Caco-2 (cell line): ENCODE measurements at regions not wholly inside any gene's neighbourhood (a gene's known extent, or its start where the extent isn't known, plus 50 kb on each side); places are given as distances from the start of the nearest gene placed in this dataset.

ENCODE experiments used
- BruUV-seq: library from RNA; stranded (reverse); fragments of 400-500 nt; replicated peaks from 2 replicates; lab custom pipeline; 2021; lab: Mats Ljungman, UMichigan
- CTCF ChIA-PET: fragments of 300-600 bp; sonication (Branson Sonifier 250); formaldehyde crosslinking; loops from one replicate; lab custom pipeline; 2022; ENCODE audit warnings: antibody characterized with exemption; lab: Charles Lee
- POLR2A ChIA-PET: fragments of 300-600 bp; sonication (Branson Sonifier 250); formaldehyde crosslinking; loops from one replicate; lab custom pipeline; 2022; ENCODE audit warnings: antibody characterized with exemption; lab: Charles Lee
- DNase-seq, 2 experiments: peaks; one replicate each; pipeline versions ENCODE4 v3.0.0 to v3.0.0-alpha.2; 2020 to 2022
- H3K27me3 ChIP-seq: replicated peaks from 2 replicates; pipeline ENCODE4 v1.6.0; 2011; ENCODE audit warnings: low read length; ENCODE audit not compliant: control insufficient read depth, insufficient read depth
- H3K36me3 ChIP-seq: 2 replicates; pipeline ENCODE4 v1.5.1; 2011; ENCODE audit warnings: low read length; ENCODE audit not compliant: control insufficient read depth, insufficient read depth
- H3K4me1 ChIP-seq: fragments of 250-450 bp; sonication (Bioruptor Pico); 2 replicates; pipeline ENCODE4 v1.5.1; 2020; ENCODE audit warnings: mild to moderate bottlenecking
- H3K4me3 ChIP-seq: 2 replicates; pipeline ENCODE4 v1.5.1; 2011; ENCODE audit warnings: low read depth, mild to moderate bottlenecking, control low read depth, low read length
- H3K9me3 ChIP-seq: fragments of 250-450 bp; sonication (Bioruptor Pico); 2 replicates; pipeline ENCODE4 v1.5.1; 2020; ENCODE audit warnings: mild to moderate bottlenecking, moderate library complexity
- H3K27ac Mint-ChIP-seq: one replicate; pipeline ENCODE4 v1.8.0; 2022; ENCODE audit warnings: mixed read lengths; ENCODE audit not compliant: unreplicated experiment
- H3K27me3 Mint-ChIP-seq: one replicate; pipeline ENCODE4 v1.8.0; 2022; ENCODE audit warnings: mixed read lengths; ENCODE audit not compliant: insufficient read depth, unreplicated experiment
- H3K36me3 Mint-ChIP-seq: one replicate; pipeline ENCODE4 v1.8.0; 2022; ENCODE audit warnings: mild to moderate bottlenecking, mixed read lengths; ENCODE audit not compliant: insufficient read depth, unreplicated experiment
- H3K4me1 Mint-ChIP-seq: one replicate; pipeline ENCODE4 v1.8.0; 2022; ENCODE audit warnings: low read depth, mixed read lengths; ENCODE audit not compliant: unreplicated experiment
- H3K4me3 Mint-ChIP-seq: one replicate; pipeline ENCODE4 v1.8.0; 2022; ENCODE audit warnings: mild to moderate bottlenecking, moderate library complexity, mixed read lengths; ENCODE audit not compliant: unreplicated experiment
- H3K9me3 Mint-ChIP-seq: one replicate; pipeline ENCODE4 v1.8.0; 2022; ENCODE audit warnings: mixed read lengths; ENCODE audit not compliant: unreplicated experiment
- CTCF ChIP-seq, 2 experiments: fragments of 200-600 bp in 1 of 2; IDR thresholded peaks; 1 replicate in 1 of 2; 2 replicates in 1 of 2; pipeline versions ENCODE4 v1.5.1 to v1.8.0; 2011 to 2022; ENCODE audit warnings: antibody characterized with exemption in 1 of 2, control low read depth in 1 of 2, inconsistent platforms in 1 of 2, low read depth in 1 of 2, low read length in 1 of 2, mild to moderate bottlenecking in 1 of 2, moderate library complexity in 1 of 2; ENCODE audit not compliant: insufficient read depth in 1 of 2, severe bottlenecking in 1 of 2, unreplicated experiment in 1 of 2
- intact Hi-C: fragments of 100-400 bp; cut with micrococcal nuclease; formaldehyde crosslinking; loops from one replicate; pipeline ENCODE4 v1.10.0; 2022; ENCODE audit not compliant: unreplicated experiment

GRCh38 chr2:13115643-13116042, 398.9 kb downstream of the TRIB2 start:
- Histone ChIP-seq H3K9me3 (no peaks in the 10 kb centered on the region), H3K4me3 (no peak overlapping the region), H3K36me3 (no peaks in the 10 kb centered on the region), H3K27me3 (no peaks in the 10 kb centered on the region), H3K4me1 (no peaks in the 10 kb centered on the region)
- no peak for DNase-seq
- H3K4me3 Mint-ChIP-seq = no peak overlapping the region
- BruUV-seq = no TSS peak
- CTCF ChIA-PET = no interaction called here
- intact Hi-C loops = no loop called here
- H3K36me3 Mint-ChIP-seq = no peaks in the 10 kb centered on the region
- H3K9me3 Mint-ChIP-seq = no peaks in the 10 kb centered on the region
- TF ChIP-seq CTCF (IDR thresholded peaks at IDR 0.05; ENCODE audit: insufficient read depth in 1 of 2, low read depth in 1 of 2, low read length in 1 of 2, severe bottlenecking in 1 of 2, unreplicated experiment in 1 of 2) = no peak
- H3K27ac Mint-ChIP-seq = no peak overlapping the region
- POLR2A ChIA-PET = no interaction called here
- H3K4me1 Mint-ChIP-seq = no peaks in the 10 kb centered on the region
- H3K27me3 Mint-ChIP-seq = no peaks in the 10 kb centered on the region

- Histone ChIP-seq H3K36me3 (no peaks in the 10 kb centered on the region), H3K4me3 (no peak overlapping the region), H3K9me3 (no peaks in the 10 kb centered on the region), H3K27me3 (no peaks in the 10 kb centered on the region), H3K4me1 (no peaks in the 10 kb centered on the region)
- no peak for DNase-seq
- BruUV-seq = no TSS peak
- no peak overlapping the region for H3K4me3 Mint-ChIP-seq
- H3K9me3 Mint-ChIP-seq = no peaks in the 10 kb centered on the region
- POLR2A ChIA-PET = no interaction called here
- TF ChIP-seq CTCF (IDR thresholded peaks at IDR 0.05; ENCODE audit: insufficient read depth in 1 of 2, low read depth in 1 of 2, low read length in 1 of 2, severe bottlenecking in 1 of 2, unreplicated experiment in 1 of 2) = no peak
- H3K4me1 Mint-ChIP-seq = no peaks in the 10 kb centered on the region
- H3K27ac Mint-ChIP-seq = no peak overlapping the region
- H3K36me3 Mint-ChIP-seq = no peaks in the 10 kb centered on the region
- intact Hi-C loops = no loop called here
- H3K27me3 Mint-ChIP-seq = no peaks in the 10 kb centered on the region
- CTCF ChIA-PET = no interaction called here
Measured at GRCh38 chr2:13121096-13121495, 404.4 kb downstream of the TRIB2 start.

- Histone ChIP-seq H3K4me3 (no peak overlapping the region), H3K9me3 (no peaks in the 10 kb centered on the region), H3K27me3 (no peaks in the 10 kb centered on the region), H3K4me1 (no peaks in the 10 kb centered on the region), H3K36me3 (no peaks in the 10 kb centered on the region)
- Mint-ChIP-seq H3K4me3 (no peak overlapping the region), H3K27ac (no peak overlapping the region), H3K27me3 (peaks cover 4% of the 10 kb centered on the region), H3K36me3 (no peaks in the 10 kb centered on the region), H3K4me1 (no peaks in the 10 kb centered on the region), H3K9me3 (no peaks in the 10 kb centered on the region)
- TF ChIP-seq CTCF (IDR thresholded peaks at IDR 0.05; ENCODE audit: insufficient read depth in 1 of 2, low read depth in 1 of 2, low read length in 1 of 2, severe bottlenecking in 1 of 2, unreplicated experiment in 1 of 2) = no peak
- no peak for DNase-seq
- POLR2A ChIA-PET = no interaction called here
- BruUV-seq = no TSS peak
- intact Hi-C loops = no loop called here
- CTCF ChIA-PET = no interaction called here
Measured at GRCh38 chr2:13128139-13128538, 411.4 kb downstream of the TRIB2 start.
